A549 (cell line): ENCODE measurements at regions not wholly inside any gene's neighbourhood (a gene's known extent, or its start where the extent isn't known, plus 50 kb on each side); places are given as distances from the start of the nearest gene placed in this dataset.

ENCODE experiments used
- ATAC-seq, 2 experiments: fragments of 200-7000 bp in 1 of 2; fragments of >200 bp in 1 of 2; cut with Nextera tagmentation in 1 of 2; cut with Tn5 transposase in 1 of 2; 3 replicates each; pipeline versions ENCODE4 v1.8.0 to v1.9.1; 2018 to 2020; ENCODE audit warnings: mild to moderate bottlenecking in 1 of 2, moderate library complexity in 1 of 2
- CTCF ChIA-PET: fragments of 300-600 bp; sonication (Branson Sonifier 250); formaldehyde crosslinking; extraction: SDS; loops from one replicate; lab custom pipeline; 2021; ENCODE audit warnings: antibody characterized with exemption, inconsistent platforms; lab: Yijun Ruan, JAX
- POLR2A ChIA-PET: fragments of 350-600 bp; formaldehyde crosslinking; extraction: SDS; loops from one replicate; lab custom pipeline; 2021; ENCODE audit warnings: antibody characterized with exemption, inconsistent platforms; lab: Yijun Ruan, JAX
- DNase-seq, 2 experiments: peaks; one replicate each; pipeline versions ENCODE4 v3.0.0 to v3.0.0-alpha.2; 2011 to 2016; ENCODE audit warnings: low read depth in 1 of 2, low spot score in 1 of 2
- FAIRE-seq: peaks from 2 replicates; lab custom pipeline; 2011; peaks lifted over from hg19 to GRCh38; lab: Jason Lieb, UNC
- H3K27ac ChIP-seq, 2 experiments: fragments of >200 bp; sonication (Bioruptor Twin); formaldehyde crosslinking; 3 replicates each; pipeline ENCODE4 v1.5.1; 2016 to 2017
- H3K4me1 ChIP-seq: fragments of >200 bp; sonication (Bioruptor Twin); formaldehyde crosslinking; 3 replicates; pipeline ENCODE4 v1.6.1; 2016
- H3K4me2 ChIP-seq: fragments of >200 bp; sonication (Bioruptor Twin); formaldehyde crosslinking; 3 replicates; pipeline ENCODE4 v1.6.1; 2016
- H3K4me3 ChIP-seq: fragments of >200 bp; sonication (Bioruptor Twin); formaldehyde crosslinking; 3 replicates; pipeline ENCODE4 v1.5.1; 2016
- H3K9me3 ChIP-seq: fragments of >200 bp; sonication (Bioruptor Twin); formaldehyde crosslinking; 3 replicates; pipeline ENCODE4 v1.6.1; 2016
- BHLHE40 ChIP-seq: IDR thresholded peaks from 2 replicates; pipeline ENCODE4 v1.6.1; 2012; ENCODE audit warnings: low read depth, low read length, inconsistent platforms
- CEBPB ChIP-seq, 2 experiments: fragments of >200 bp in 1 of 2; sonication (Bioruptor Twin) in 1 of 2; formaldehyde crosslinking in 1 of 2; IDR thresholded peaks; 2 replicates each; pipeline ENCODE4 v1.6.1; 2012 to 2016
- E2F6 ChIP-seq: IDR thresholded peaks from 2 replicates; pipeline ENCODE4 v1.6.1; 2012; ENCODE audit warnings: low read depth, borderline replicate concordance
- ELK1 ChIP-seq: fragments of 150-350 bp; IDR thresholded peaks from 2 replicates; pipeline ENCODE4 v1.6.1; 2014; ENCODE audit warnings: low read depth, mild to moderate bottlenecking, low read length
- EP300 ChIP-seq, 2 experiments: fragments of >200 bp; sonication (Bioruptor Twin); formaldehyde crosslinking; IDR thresholded peaks; 2 replicates in 1 of 2; 3 replicates in 1 of 2; pipeline ENCODE4 v1.6.1; 2016 to 2017
- ESRRA ChIP-seq: fragments of 150-350 bp; IDR thresholded peaks from 2 replicates; pipeline ENCODE4 v1.6.1; 2014; ENCODE audit warnings: mild to moderate bottlenecking, low read length, borderline replicate concordance
- FOSL2 ChIP-seq, 2 experiments: fragments of 450-650 bp in 1 of 2; fragments of >200 bp in 1 of 2; sonication (Bioruptor Twin) in 1 of 2; formaldehyde crosslinking; IDR thresholded peaks; 2 replicates each; pipeline versions ENCODE4 v1.5.0 to v1.6.1; 2016 to 2020; ENCODE audit warnings: mild to moderate bottlenecking in 1 of 2, moderate library complexity in 1 of 2
- GATA3 ChIP-seq: IDR thresholded peaks from 2 replicates; pipeline ENCODE4 v1.6.1; 2012; ENCODE audit warnings: borderline replicate concordance
- HDAC2 ChIP-seq: fragments of 200-600 bp; sonication (generic); IDR thresholded peaks from 2 replicates; pipeline ENCODE4 v1.6.1; 2016
- HES2 ChIP-seq: fragments of >200 bp; sonication (Bioruptor Twin); formaldehyde crosslinking; IDR thresholded peaks from 2 replicates; pipeline ENCODE4 v1.6.1; 2016
- HMGXB4 ChIP-seq: fragments of 250-450 bp; sonication (Bioruptor Pico); IDR thresholded peaks from 2 replicates; pipeline ENCODE4 v1.5.0; 2021; ENCODE audit warnings: mild to moderate bottlenecking, moderate library complexity, borderline replicate concordance
- HOXB13 ChIP-seq: fragments of 250-450 bp; sonication (Bioruptor Pico); IDR thresholded peaks from 2 replicates; pipeline ENCODE4 v1.5.0; 2020; ENCODE audit warnings: low read depth, mild to moderate bottlenecking, moderate library complexity
- JUNB ChIP-seq: fragments of >200 bp; sonication (Bioruptor Twin); formaldehyde crosslinking; IDR thresholded peaks from 2 replicates; pipeline ENCODE4 v1.6.1; 2016
- MAZ ChIP-seq: fragments of 150-350 bp; IDR thresholded peaks from 2 replicates; pipeline ENCODE4 v1.6.1; 2014; ENCODE audit warnings: antibody characterized with exemption, low read depth, low read length, borderline replicate concordance
- NFE2L2 ChIP-seq: fragments of 150-350 bp; conservative IDR thresholded peaks from 2 replicates; pipeline ENCODE4 v1.6.1; 2014; ENCODE audit warnings: low read length
- NPAS2 ChIP-seq: fragments of 250-450 bp; sonication (Bioruptor Pico); IDR thresholded peaks from 2 replicates; pipeline ENCODE4 v1.8.0; 2022; ENCODE audit warnings: mild to moderate bottlenecking, moderate library complexity, borderline replicate concordance
- PBX3 ChIP-seq: IDR thresholded peaks from 2 replicates; pipeline ENCODE4 v1.6.1; 2012
- PHF8 ChIP-seq: fragments of 200-600 bp; sonication (generic); IDR thresholded peaks from 2 replicates; pipeline ENCODE4 v1.6.1; 2016; ENCODE audit warnings: low read depth, mild to moderate bottlenecking, antibody characterized with exemption, moderate library complexity, borderline replicate concordance
- POLR2AphosphoS2 ChIP-seq: conservative IDR thresholded peaks from 2 replicates; pipeline ENCODE4 v1.6.1; 2012; ENCODE audit warnings: low read length, improper control_type of control experiment, inconsistent platforms
- RCOR1 ChIP-seq: fragments of 150-350 bp; IDR thresholded peaks from 2 replicates; pipeline ENCODE4 v1.6.1; 2014; ENCODE audit warnings: antibody characterized with exemption, low read length, low read depth
- TFCP2L1 ChIP-seq: fragments of 250-450 bp; sonication (Bioruptor Pico); IDR thresholded peaks from 2 replicates; pipeline ENCODE4 v1.5.0; 2021; ENCODE audit warnings: mild to moderate bottlenecking
- TP53 ChIP-seq: fragments of 250-450 bp; sonication (Bioruptor Pico); IDR thresholded peaks from 2 replicates; pipeline ENCODE4 v1.5.0; 2021; ENCODE audit warnings: mild to moderate bottlenecking, moderate library complexity
- ZFP36 ChIP-seq: fragments of 450-650 bp; IDR thresholded peaks from 2 replicates; pipeline ENCODE4 v1.6.1; 2014; ENCODE audit warnings: borderline replicate concordance; ENCODE audit not compliant: partially characterized antibody
- WGBS: methylation state at CpG from one replicate; pipeline ENCODE4 v1.1.6; 2017; ENCODE audit errors: missing lambda C conversion rate; 5-methylcytosine and 5-hydroxymethylcytosine counted together

GRCh38 chrX:69079268-69079667, 86.0 kb downstream of the PJA1 start (continued):
- TF ChIP-seq ZFP36 (no peak), HES2 (no peak), TFCP2L1 (CRISPR knock-in tag) (no peak), JUNB (no peak), CEBPB (IDR thresholded peaks at IDR 0.05) (no peak), HOXB13 (CRISPR knock-in tag) (no peak), POLR2AphosphoS2 (no peak), ESRRA (no peak)

- ChIA-PET POLR2A (no interaction called here), CTCF (interaction anchor here (0.7 kb wide), 1 partner anchor 52 kb away, joined by 3 read pairs; no protein-coding TSS in a partner anchor)
- FAIRE-seq (no peak), ATAC-seq (no peak), DNase-seq (no peak)
- TF ChIP-seq BHLHE40 (no peak), FOSL2 (IDR thresholded peaks at IDR 0.05) (no peak), FOSL2 (CRISPR knock-in tag; IDR thresholded peaks at IDR 0.05) (no peak), TP53 (CRISPR knock-in tag) (no peak), PHF8 (no peak), ELK1 (no peak), MAZ (no peak), PBX3 (no peak), RCOR1 (no peak), HDAC2 (no peak), NPAS2 (no peak), ZFP36 (no peak), EP300 (IDR thresholded peaks at IDR 0.05) (no peak)
- Histone ChIP-seq H3K4me1 (peaks cover 22% of the 10 kb centered on the region), H3K4me3 (no peak overlapping the region), H3K4me2 (no peak overlapping the region), H3K27ac (peak overlapping the region in 1 of 2 experiments; percentile 48; a peak in 2 of 6 replicates), H3K9me3 (no peaks in the 10 kb centered on the region)
- WGBS: 60% methylated on average over 6 of the region's 6 CpGs
Observed at GRCh38 chrX:69077895-69078455, 87.3 kb downstream of the PJA1 start.

GRCh38 chrX:69076088-69076487, 89.2 kb downstream of the PJA1 start:
- CTCF ChIA-PET: interaction anchor here (0.9 to 1.4 kb wide), 3 partner anchors 15 to 248 kb away, joined by 3 to 7 read pairs (median 3); no protein-coding TSS in a partner anchor
- no peak overlapping the region for H3K4me2 ChIP-seq
- POLR2A ChIA-PET: no interaction called here
- TF ChIP-seq GATA3 (no peak), HMGXB4 (no peak), HOXB13 (CRISPR knock-in tag) (no peak), E2F6 (no peak), NFE2L2 (no peak), POLR2AphosphoS2 (no peak), RCOR1 (no peak)
- TF ChIP-seq, all 56 proteins: peak for 0
- ATAC-seq: no peak
- no peaks in the 10 kb centered on the region for H3K9me3 ChIP-seq
- DNase-seq: no peak
- no peak overlapping the region for H3K27ac ChIP-seq
- peaks cover 22% of the 10 kb centered on the region for H3K4me1 ChIP-seq
- WGBS: 48% methylated on average over 2 of the region's 2 CpGs
- no peak overlapping the region for H3K4me3 ChIP-seq
- no peak for FAIRE-seq
